ENCODE measurements at regions not wholly inside any gene's neighbourhood (a gene's known extent, or its start where the extent isn't known, plus 50 kb on each side); places are given as distances from the start of the nearest gene placed in this dataset.

- TF ChIP-seq CTCF (IDR thresholded peaks at IDR 0.05; ENCODE audit: insufficient read depth, low read length) (no peak), POLR2AphosphoS5 (IDR thresholded peaks at IDR 0.05; ENCODE audit: low read depth) (no peak), SPI1 (IDR thresholded peaks at IDR 0.05; ENCODE audit: borderline replicate concordance, low read depth) (no peak), GABPA (IDR thresholded peaks at IDR 0.05; ENCODE audit: low read depth) (no peak), REST (IDR thresholded peaks at IDR 0.05; ENCODE audit: insufficient replicate concordance, low read depth) (no peak)
Measured at GRCh38 chr6:98593676-98594075, 240.7 kb upstream of the POU3F2 start.

All from HL-60 (cell line).